ENCODE measurements at regions not wholly inside any gene's neighbourhood (a gene's known extent, or its start where the extent isn't known, plus 50 kb on each side); places are given as distances from the start of the nearest gene placed in this dataset.
"Not testable (repeated sequence)": the region's sequence is repeated elsewhere in the genome, so short reads cannot be mapped to it uniquely, and the experiment has no call there.

GRCh38 chr1:99078529-99078928 lies 73.9 kb upstream of the PLPPR5 start:
- TF ChIP-seq POLR2AphosphoS5, POLR2A, TAF1 (IDR thresholded peaks at IDR 0.05; ENCODE audit: low read depth, low read length): not testable (repeated sequence)

Measured in GM12891 (cell line).